GM23338 (cell line): ENCODE measurements at regions not wholly inside any gene's neighbourhood (a gene's known extent, or its start where the extent isn't known, plus 50 kb on each side); places are given as distances from the start of the nearest gene placed in this dataset.

Source experiments
- CREB1 ChIP-seq: fragments of 250-450 bp; sonication (Bioruptor Pico); IDR thresholded peaks from 2 replicates; pipeline ENCODE4 v1.5.0; 2020; ENCODE audit warnings: low read depth, mild to moderate bottlenecking, moderate library complexity
- EZH2 ChIP-seq: fragments of 200-600 bp; sonication (generic); IDR thresholded peaks from one replicate; pipeline ENCODE4 v1.8.0; 2017; ENCODE audit warnings: antibody characterized with exemption, mild to moderate bottlenecking, low read depth; ENCODE audit not compliant: unreplicated experiment
- EZH2phosphoT487 ChIP-seq: fragments of 200-600 bp; sonication (generic); IDR thresholded peaks from one replicate; pipeline ENCODE4 v1.8.1; 2018; ENCODE audit warnings: antibody characterized with exemption; ENCODE audit not compliant: unreplicated experiment
- JUNB ChIP-seq: IDR thresholded peaks from one replicate; pipeline ENCODE4 v1.6.1; 2016; ENCODE audit warnings: antibody characterized with exemption; ENCODE audit not compliant: unreplicated experiment
- POLR2AphosphoS5 ChIP-seq: IDR thresholded peaks from 2 replicates; pipeline ENCODE4 v1.6.1; 2016; ENCODE audit warnings: antibody characterized with exemption, low read depth
- ZNF114 ChIP-seq: fragments of 250-450 bp; sonication (Bioruptor Pico); IDR thresholded peaks from 2 replicates; pipeline ENCODE4 v1.5.0; 2020; ENCODE audit warnings: mild to moderate bottlenecking, moderate library complexity
- TF ChIP-seq, protein P1 (sequence below), 2 experiments: fragments of 200-600 bp in 1 of 2; sonication (generic) in 1 of 2; conservative IDR thresholded peaks; 2 replicates each; pipeline versions ENCODE4 v1.5.1 to v1.6.1; 2016 to 2017; ENCODE audit warnings: antibody characterized with exemption in 2 of 2, low read depth in 2 of 2, mild to moderate bottlenecking in 2 of 2, moderate library complexity in 1 of 2
- TF ChIP-seq, protein P2 (sequence below): IDR thresholded peaks from one replicate; pipeline ENCODE4 v1.6.1; 2018; ENCODE audit warnings: antibody characterized with exemption; ENCODE audit not compliant: unreplicated experiment

DNA sequence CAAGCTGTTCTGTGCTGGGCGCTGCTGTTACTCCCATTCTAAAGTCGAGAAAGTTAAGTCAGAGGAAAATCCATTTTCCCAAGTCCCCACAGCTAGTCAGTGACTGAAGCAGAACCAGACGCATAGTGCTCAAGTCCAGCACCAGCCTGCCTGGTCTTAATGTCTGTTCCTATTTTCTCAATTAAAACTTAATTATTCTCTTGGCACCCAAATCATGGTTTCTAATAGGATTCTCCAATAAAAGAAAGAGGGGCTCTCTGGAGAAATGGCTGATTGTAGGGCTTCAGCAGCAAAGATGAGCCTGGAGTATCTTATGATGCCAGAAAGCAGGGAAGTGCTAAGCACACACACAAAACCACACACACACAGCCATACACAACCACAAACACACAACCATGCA, 531.0 kb upstream of the SALL3 start:
- TF ChIP-seq, protein P1, sequence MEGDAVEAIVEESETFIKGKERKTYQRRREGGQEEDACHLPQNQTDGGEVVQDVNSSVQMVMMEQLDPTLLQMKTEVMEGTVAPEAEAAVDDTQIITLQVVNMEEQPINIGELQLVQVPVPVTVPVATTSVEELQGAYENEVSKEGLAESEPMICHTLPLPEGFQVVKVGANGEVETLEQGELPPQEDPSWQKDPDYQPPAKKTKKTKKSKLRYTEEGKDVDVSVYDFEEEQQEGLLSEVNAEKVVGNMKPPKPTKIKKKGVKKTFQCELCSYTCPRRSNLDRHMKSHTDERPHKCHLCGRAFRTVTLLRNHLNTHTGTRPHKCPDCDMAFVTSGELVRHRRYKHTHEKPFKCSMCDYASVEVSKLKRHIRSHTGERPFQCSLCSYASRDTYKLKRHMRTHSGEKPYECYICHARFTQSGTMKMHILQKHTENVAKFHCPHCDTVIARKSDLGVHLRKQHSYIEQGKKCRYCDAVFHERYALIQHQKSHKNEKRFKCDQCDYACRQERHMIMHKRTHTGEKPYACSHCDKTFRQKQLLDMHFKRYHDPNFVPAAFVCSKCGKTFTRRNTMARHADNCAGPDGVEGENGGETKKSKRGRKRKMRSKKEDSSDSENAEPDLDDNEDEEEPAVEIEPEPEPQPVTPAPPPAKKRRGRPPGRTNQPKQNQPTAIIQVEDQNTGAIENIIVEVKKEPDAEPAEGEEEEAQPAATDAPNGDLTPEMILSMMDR (conservative IDR thresholded peaks at IDR 0.05; ENCODE audit: low read depth in 2 of 2) = no peak
- TF ChIP-seq POLR2AphosphoS5 = no peak
- TF ChIP-seq JUNB = no peak
- no peak for TF ChIP-seq EZH2
- no peak for TF ChIP-seq EZH2phosphoT487
- TF ChIP-seq ZNF114 (CRISPR knock-in tag) = no peak
- TF ChIP-seq, protein P2, sequence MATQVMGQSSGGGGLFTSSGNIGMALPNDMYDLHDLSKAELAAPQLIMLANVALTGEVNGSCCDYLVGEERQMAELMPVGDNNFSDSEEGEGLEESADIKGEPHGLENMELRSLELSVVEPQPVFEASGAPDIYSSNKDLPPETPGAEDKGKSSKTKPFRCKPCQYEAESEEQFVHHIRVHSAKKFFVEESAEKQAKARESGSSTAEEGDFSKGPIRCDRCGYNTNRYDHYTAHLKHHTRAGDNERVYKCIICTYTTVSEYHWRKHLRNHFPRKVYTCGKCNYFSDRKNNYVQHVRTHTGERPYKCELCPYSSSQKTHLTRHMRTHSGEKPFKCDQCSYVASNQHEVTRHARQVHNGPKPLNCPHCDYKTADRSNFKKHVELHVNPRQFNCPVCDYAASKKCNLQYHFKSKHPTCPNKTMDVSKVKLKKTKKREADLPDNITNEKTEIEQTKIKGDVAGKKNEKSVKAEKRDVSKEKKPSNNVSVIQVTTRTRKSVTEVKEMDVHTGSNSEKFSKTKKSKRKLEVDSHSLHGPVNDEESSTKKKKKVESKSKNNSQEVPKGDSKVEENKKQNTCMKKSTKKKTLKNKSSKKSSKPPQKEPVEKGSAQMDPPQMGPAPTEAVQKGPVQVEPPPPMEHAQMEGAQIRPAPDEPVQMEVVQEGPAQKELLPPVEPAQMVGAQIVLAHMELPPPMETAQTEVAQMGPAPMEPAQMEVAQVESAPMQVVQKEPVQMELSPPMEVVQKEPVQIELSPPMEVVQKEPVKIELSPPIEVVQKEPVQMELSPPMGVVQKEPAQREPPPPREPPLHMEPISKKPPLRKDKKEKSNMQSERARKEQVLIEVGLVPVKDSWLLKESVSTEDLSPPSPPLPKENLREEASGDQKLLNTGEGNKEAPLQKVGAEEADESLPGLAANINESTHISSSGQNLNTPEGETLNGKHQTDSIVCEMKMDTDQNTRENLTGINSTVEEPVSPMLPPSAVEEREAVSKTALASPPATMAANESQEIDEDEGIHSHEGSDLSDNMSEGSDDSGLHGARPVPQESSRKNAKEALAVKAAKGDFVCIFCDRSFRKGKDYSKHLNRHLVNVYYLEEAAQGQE = no peak
- TF ChIP-seq CREB1 = no peak
